COLO668 (cell line): ENCODE measurements at regions not wholly inside any gene's neighbourhood (a gene's known extent, or its start where the extent isn't known, plus 50 kb on each side); places are given as distances from the start of the nearest gene placed in this dataset.
A peak's percentile ranks its signal among the peaks of the same experiment; 100 is the strongest.

Source experiments
- DNase-seq: peaks from one replicate; lab custom pipeline; 2025; ENCODE audit not compliant: unreplicated experiment; lab: John Stamatoyannopoulos, UW

- DNase-seq = peak; percentile 91
These were observed 573.6 kb downstream of the BUD13 start for GRCh38 chr11:116199182-116199581.

- DNase-seq = no peak
These were observed 578.5 kb downstream of the BUD13 start for GRCh38 chr11:116194156-116194904.

- DNase-seq = peak; percentile 37
These were observed 579.3 kb downstream of the BUD13 start for GRCh38 chr11:116193321-116194131.

DNA sequence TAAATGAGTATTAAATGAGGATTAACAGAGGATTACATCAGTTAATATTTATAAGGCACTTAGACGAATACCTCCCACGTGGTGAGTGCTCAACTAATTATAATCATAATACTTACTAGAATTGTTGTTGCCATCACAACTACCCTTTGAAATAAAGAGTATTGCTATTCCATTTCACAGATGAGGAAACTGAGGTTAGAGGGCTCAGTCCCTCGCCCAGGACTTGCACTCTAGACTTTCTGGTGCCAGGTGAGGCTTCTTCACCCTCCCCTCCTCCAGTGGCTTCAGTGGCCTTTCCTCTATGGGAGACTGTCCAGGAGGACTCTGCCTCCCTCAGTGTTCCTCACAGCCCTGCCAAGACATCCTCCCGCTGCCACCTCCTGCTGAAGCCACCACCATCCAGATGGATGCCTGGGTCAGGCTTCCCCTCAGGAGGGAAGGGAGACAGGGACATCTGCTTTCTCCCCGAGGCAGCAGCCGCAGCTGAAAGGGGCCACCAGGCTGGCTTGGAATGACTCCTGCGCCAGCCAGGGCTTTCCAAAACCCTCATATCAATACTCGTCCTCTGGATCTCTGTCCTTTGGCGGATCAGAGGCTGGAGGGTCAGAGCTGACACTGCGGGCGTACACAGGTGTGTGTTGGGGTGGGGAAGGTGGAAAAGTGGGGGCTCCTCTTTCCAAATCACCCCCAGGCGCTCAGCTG, 580.1 kb downstream of the BUD13 start:
- no peak for DNase-seq

GRCh38 chr11:116190861-116191260, 581.9 kb downstream of the BUD13 start:
- no peak for DNase-seq

GRCh38 chr11:116189408-116190170, 583.2 kb downstream of the BUD13 start:
- DNase-seq = no peak

DNA sequence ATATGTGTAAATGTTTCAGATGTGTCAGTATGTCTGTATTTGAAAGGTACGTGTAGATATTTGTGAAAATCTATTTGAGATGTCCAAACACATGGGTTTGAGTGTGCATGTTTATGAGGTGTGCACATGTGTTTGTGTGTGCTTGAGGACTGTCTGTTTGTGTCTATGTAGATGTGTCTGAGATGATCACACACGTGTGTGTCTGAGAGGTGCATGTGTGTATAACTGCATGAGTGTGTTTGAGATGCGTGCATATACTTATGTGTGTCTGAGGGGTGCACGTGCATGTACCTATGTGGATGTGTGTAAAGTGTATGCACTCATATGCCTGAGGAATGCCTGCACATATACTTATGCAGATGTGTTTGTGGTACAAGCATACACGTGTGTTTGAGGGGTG, 584.4 kb downstream of the BUD13 start:
- no peak for DNase-seq

- DNase-seq = no peak
These were observed 585.8 kb downstream of the BUD13 start for GRCh38 chr11:116187026-116187425.

DNA sequence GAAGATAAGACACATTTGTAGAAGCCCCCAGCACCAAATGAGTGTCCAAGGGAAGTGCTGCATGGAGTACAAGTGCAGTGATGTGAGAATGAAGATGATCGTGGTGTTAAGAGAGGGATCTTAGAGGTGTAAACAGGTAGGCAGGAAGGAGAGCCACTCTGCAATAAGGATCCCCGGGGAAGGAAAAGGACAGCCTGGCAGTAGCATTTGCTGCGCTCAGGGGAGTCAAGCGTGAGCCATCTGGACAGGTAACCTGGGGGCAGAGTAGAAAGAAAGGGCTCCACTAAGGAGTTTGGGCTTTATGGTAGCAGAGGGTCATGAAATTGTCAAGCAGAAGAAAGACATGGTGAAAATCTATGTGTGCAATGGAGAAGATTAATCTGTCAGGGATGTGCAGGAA, 587.2 kb downstream of the BUD13 start:
- DNase-seq = no peak

- no peak for DNase-seq
These were observed 588.0 kb downstream of the BUD13 start for GRCh38 chr11:116184763-116185162.

- DNase-seq = no peak
These were observed 590.3 kb downstream of the BUD13 start for GRCh38 chr11:116182356-116182966.

GRCh38 chr11:116180806-116181600, 591.8 kb downstream of the BUD13 start:
- no peak for DNase-seq

DNA sequence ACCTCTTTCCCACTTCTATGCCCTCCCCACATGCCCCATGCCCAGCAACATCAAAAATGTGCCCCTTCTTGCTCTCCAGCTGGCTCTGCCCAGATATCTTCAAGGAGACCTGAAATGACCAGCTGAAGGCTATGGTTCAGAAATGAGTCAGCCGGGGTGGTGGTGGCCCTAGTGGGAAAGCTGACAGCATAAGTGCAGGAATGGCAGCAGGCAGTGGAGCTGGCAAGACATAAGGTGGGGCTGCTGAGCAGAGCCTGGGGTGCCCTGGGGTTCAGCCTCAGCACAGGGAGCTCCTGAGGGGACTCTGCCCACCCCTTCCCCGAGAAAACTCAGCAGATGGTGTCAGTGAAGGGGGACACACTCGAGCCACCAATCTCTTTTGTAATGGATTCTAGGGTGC, 593.4 kb downstream of the BUD13 start:
- DNase-seq = no peak

GRCh38 chr11:116177521-116178210, 595.1 kb downstream of the BUD13 start:
- DNase-seq = peak; percentile 20

DNA sequence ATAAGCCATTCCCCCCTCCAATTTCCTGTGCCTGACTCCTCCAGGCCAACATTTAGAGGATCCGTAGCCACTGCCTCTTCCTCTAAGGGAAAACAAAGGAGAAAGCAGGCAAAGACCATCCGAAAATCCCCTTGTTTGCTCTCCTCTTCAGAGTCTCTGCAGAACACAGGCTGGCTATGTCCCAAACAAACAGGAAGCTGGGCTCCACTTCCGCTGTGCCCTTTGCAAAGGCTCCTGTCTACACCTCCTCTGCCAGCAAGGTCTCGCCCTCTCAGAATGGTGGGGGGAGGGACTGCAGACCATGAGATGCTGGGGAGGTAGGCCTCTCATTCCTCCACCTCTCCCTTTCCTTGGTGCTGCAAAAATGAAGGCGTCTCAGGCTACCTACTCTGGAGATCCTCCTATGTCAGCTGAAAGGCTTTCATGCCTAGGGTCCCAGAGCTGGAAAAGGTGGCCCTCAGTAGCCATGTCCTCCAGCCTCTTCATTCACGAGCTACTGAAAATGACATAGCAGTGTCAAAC, 596.2 kb downstream of the BUD13 start:
- peak; percentile 40 for DNase-seq

DNA sequence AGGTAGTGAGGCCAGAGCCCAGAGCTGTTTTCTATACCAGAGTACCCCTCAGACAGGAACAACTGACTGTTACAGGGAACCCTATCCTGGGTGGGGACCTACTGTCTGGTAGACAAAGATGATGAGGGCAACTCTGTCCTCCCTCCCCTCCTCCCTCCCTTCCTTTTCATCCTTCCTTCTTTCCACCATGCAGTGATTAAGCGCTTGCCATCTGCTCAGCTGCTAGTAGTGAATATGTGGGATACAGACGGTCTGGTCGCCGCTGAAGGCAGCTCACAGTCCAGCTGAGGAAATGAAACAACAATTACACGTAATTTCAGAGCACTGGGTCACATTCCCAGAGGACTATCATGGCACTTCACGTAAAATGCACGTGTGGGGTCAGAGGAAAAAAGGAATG, 597.1 kb downstream of the BUD13 start:
- DNase-seq = no peak

DNA sequence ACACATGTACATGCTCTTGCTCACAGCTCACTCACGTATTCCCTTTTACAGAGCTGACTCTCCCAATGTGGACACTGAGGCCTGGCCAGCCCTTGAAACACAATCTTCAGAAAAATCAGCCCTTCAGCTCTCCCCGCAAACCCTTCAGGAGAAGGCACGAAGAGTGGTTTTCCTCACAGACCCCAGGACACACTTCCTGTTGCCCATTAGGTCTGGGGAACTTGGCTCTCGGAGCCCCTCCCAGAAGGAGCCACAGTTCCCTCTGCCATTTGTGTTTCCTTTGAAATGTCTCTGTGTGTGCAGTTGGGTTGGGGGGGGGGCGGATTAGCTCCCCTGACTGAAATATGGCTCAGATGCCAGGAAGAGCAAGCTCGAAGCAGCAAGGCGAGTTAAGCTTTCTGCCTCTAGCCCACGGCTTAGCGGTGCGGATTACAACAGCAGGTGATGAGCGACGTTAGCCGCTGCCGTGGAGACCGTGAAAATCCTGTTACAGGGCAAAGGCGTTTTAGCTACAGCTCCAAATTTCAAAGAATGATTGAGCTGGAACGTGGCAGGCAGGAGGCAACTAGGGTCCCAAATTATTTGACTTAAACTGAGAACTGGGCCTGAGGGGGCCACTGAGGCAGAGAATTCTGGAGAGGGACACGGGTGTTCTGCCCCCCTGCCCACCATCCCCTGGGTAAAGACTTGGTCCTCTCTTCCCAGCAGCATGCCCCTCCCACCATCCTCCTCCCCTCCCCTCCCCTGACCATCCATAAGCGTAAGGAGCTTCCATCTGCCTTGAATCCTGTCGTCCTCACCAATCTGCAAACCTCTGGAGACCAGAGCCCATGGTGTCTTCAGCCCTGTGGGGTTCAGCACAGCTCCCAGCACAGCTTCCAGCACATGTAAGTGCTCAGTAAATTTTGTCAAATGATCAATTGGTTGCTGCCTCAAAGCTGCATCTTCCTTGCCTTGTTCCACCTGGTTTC, 598.6 kb downstream of the BUD13 start:
- DNase-seq = no peak

DNA sequence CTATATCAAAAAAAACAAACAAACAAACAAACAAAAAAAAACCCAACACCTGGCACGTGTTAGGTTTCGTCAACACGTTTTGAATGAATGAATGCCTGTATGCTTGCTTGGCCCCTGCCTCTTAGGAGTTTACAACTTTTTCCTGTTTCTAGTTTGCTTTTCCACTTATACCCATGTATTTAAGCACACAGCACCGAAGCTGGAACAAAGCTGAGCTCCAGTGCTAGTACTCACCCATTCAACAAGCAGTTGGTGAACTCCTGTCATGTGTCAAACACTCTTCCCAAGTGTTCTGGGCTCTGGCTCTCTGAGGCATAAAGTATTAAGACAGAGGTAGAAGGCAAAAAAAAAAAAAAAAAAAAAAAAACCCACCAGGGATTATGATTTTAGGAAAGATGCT, 599.3 kb downstream of the BUD13 start:
- no peak for DNase-seq
